Body of pancreas (tissue), 4 donors: ENCODE measurements at regions not wholly inside any gene's neighbourhood (a gene's known extent, or its start where the extent isn't known, plus 50 kb on each side); places are given as distances from the start of the nearest gene placed in this dataset.
"Not testable (repeated sequence)": the region's sequence is repeated elsewhere in the genome, so short reads cannot be mapped to it uniquely, and the experiment has no call there.

Experiments used
- ATAC-seq: fragments of 150-250 bp; one replicate; pipeline ENCODE4 v1.9.1; 2016
- DNase-seq, 4 donors: peaks; one replicate each; pipeline ENCODE4 v3.0.0-alpha.2; 2019
- H3K27ac ChIP-seq, 4 donors: fragments of 200-600 bp; sonication (generic); 1 replicate in 3 of 4; 2 replicates in 1 of 4; pipeline versions ENCODE4 v1.5.1 to v1.6.1; 2016 to 2019; ENCODE audit warnings: mild to moderate bottlenecking in 1 of 4, mixed read lengths in 1 of 4, moderate library complexity in 1 of 4
- H3K27me3 ChIP-seq, 2 donors: fragments of 200-600 bp; sonication (generic); one replicate each; pipeline ENCODE4 v1.6.0; 2016; ENCODE audit warnings: mild to moderate bottlenecking in 1 of 2
- H3K36me3 ChIP-seq, 2 donors: fragments of 200-600 bp; sonication (generic); replicated peaks in 1 of 2; 2 replicates each; pipeline ENCODE4 v1.5.1; 2016; ENCODE audit warnings: low read depth in 2 of 2; ENCODE audit not compliant: insufficient read depth in 1 of 2
- H3K4me1 ChIP-seq: fragments of 200-600 bp; sonication (generic); one replicate; pipeline ENCODE4 v1.6.0; 2016
- H3K4me3 ChIP-seq, 2 donors: fragments of 200-600 bp; sonication (generic); 1 replicate in 1 of 2; 2 replicates in 1 of 2; pipeline ENCODE4 v1.5.1; 2016 to 2019
- H3K9me3 ChIP-seq, 3 donors: fragments of 200-600 bp; sonication (generic); 1 replicate in 2 of 3; 2 replicates in 1 of 3; pipeline ENCODE4 v1.5.1; 2016
- CTCF ChIP-seq, 7 experiments: fragments of 450-650 bp in 4 of 7; fragments of 200-600 bp in 3 of 7; sonication (generic) in 3 of 7; IDR thresholded peaks; one replicate each; pipeline ENCODE4 v1.5.1; 2016 to 2019; ENCODE audit warnings: antibody characterized with exemption in 7 of 7
- POLR2A ChIP-seq, 3 donors: fragments of 450-650 bp; IDR thresholded peaks; one replicate each; pipeline ENCODE4 v1.6.1; 2016; ENCODE audit warnings: antibody characterized with exemption in 3 of 3, mild to moderate bottlenecking in 2 of 3
- WGBS, 2 donors: methylation state at CpG; one replicate each; pipeline ENCODE4 v1.1.5; 2017; 5-methylcytosine and 5-hydroxymethylcytosine counted together
- intact Hi-C: fragments of 100-400 bp; cut with DNase I; formaldehyde crosslinking; loops from one replicate; pipeline ENCODE4 v1.15.1; 2023

GRCh38 chr10:9851808-9852207, 1165.9 kb upstream of the CELF2 start:
- H3K36me3 ChIP-seq, result no peaks in the 10 kb centered on the region
- H3K27me3 ChIP-seq, result no peaks in the 10 kb centered on the region
- peaks cover 3% of the 10 kb centered on the region for H3K4me1 ChIP-seq
- H3K9me3 ChIP-seq, result no peaks in the 10 kb centered on the region
- ATAC-seq (no peak), DNase-seq (no peak)
- H3K4me3 ChIP-seq, result no peak overlapping the region
- TF ChIP-seq CTCF (IDR thresholded peaks at IDR 0.05) (no peak), POLR2A (IDR thresholded peaks at IDR 0.05) (no peak)
- H3K27ac ChIP-seq, result no peak overlapping the region
- intact Hi-C loops, result no loop called here

GRCh38 chr10:9853405-9854355, 1164.0 kb upstream of the CELF2 start:
- no peak for ATAC-seq

GRCh38 chr10:9855451-9855850, 1162.2 kb upstream of the CELF2 start:
- H3K9me3 ChIP-seq, H3K36me3 ChIP-seq, H3K4me3 ChIP-seq, ATAC-seq, H3K4me1 ChIP-seq, H3K27ac ChIP-seq, DNase-seq, H3K27me3 ChIP-seq, intact Hi-C loops: not testable (repeated sequence)
- WGBS, 2 donors, result 89 to 91% methylated on average over 20 of the region's 22 CpGs

More at GRCh38 chr10:9853405-9854355, 1164.0 kb upstream of the CELF2 start:
- no peak overlapping the region for H3K4me3 ChIP-seq
- intact Hi-C loops, result no loop called here
- peaks cover 3% of the 10 kb centered on the region for H3K4me1 ChIP-seq
- no peaks in the 10 kb centered on the region for H3K9me3 ChIP-seq
- H3K36me3 ChIP-seq, result no peaks in the 10 kb centered on the region
- DNase-seq, result peak in 2 of 4 donors; percentile 5 to 33
- 26 to 49% methylated on average over 4 of the region's 4 CpGs for WGBS, 2 donors
- H3K27ac ChIP-seq, result no peak overlapping the region
- TF ChIP-seq POLR2A (IDR thresholded peaks at IDR 0.05) (no peak), CTCF (IDR thresholded peaks at IDR 0.05) (no peak)
- H3K27me3 ChIP-seq, result no peaks in the 10 kb centered on the region

GRCh38 chr10:9858816-9859215, 1158.9 kb upstream of the CELF2 start:
- TF ChIP-seq CTCF (IDR thresholded peaks at IDR 0.05) (no peak), POLR2A (IDR thresholded peaks at IDR 0.05) (no peak)
- no peaks in the 10 kb centered on the region for H3K9me3 ChIP-seq
- no peak for DNase-seq

GRCh38 chr10:9860045-9860444, 1157.6 kb upstream of the CELF2 start:
- no peaks in the 10 kb centered on the region for H3K4me1 ChIP-seq
- H3K36me3 ChIP-seq, result no peaks in the 10 kb centered on the region
- ATAC-seq (no peak), DNase-seq (no peak)
- no peaks in the 10 kb centered on the region for H3K27me3 ChIP-seq
- no peaks in the 10 kb centered on the region for H3K9me3 ChIP-seq
- no peak for TF ChIP-seq POLR2A (IDR thresholded peaks at IDR 0.05)
- TF ChIP-seq CTCF (IDR thresholded peaks at IDR 0.05), result no peak
- no peak overlapping the region for H3K4me3 ChIP-seq
- H3K27ac ChIP-seq, result no peak overlapping the region
- intact Hi-C loops, result no loop called here

More at GRCh38 chr10:9858816-9859215, 1158.9 kb upstream of the CELF2 start:
- Histone ChIP-seq H3K27ac (no peak overlapping the region), H3K36me3 (no peaks in the 10 kb centered on the region), H3K4me3 (no peak overlapping the region), H3K4me1 (no peaks in the 10 kb centered on the region), H3K27me3 (no peaks in the 10 kb centered on the region)
- intact Hi-C loops, result no loop called here
- ATAC-seq, result no peak
